Stimulated activated naive B cell treated with anti-CD40 and anti-IgM and Interleukin-4, amounts not matched to agents 10 μg/mL and 1 μg/mL and 100 μg/mL, for 72 hours (primary cell): ENCODE measurements at regions not wholly inside any gene's neighbourhood (a gene's known extent, or its start where the extent isn't known, plus 50 kb on each side); places are given as distances from the start of the nearest gene placed in this dataset.

ENCODE experiments used
- ATAC-seq, 2 donors: fragments of 150-1000 bp; cut with Tn5 transposase; replicated peaks; 2 replicates each; pipeline ENCODE4 v1.10.0; 2021; ENCODE audit warnings: moderate library complexity in 1 of 2
- DNase-seq: peaks from one replicate; pipeline ENCODE4 v3.0.0; 2021
- H3K27ac Mint-ChIP-seq: one replicate; pipeline ENCODE4 v1.8.0; 2022; ENCODE audit warnings: mild to moderate bottlenecking, mixed read lengths
- H3K27me3 Mint-ChIP-seq, 2 donors: one replicate each; pipeline ENCODE4 v1.8.0; 2022; ENCODE audit warnings: mixed read lengths in 2 of 2
- H3K36me3 Mint-ChIP-seq, 2 donors: one replicate each; pipeline ENCODE4 v1.8.0; 2022; ENCODE audit warnings: mixed read lengths in 2 of 2, mild to moderate bottlenecking in 1 of 2
- H3K4me1 Mint-ChIP-seq, 2 donors: one replicate each; pipeline ENCODE4 v1.8.0; 2022; ENCODE audit warnings: mixed read lengths in 2 of 2, mild to moderate bottlenecking in 1 of 2
- H3K4me3 Mint-ChIP-seq, 2 donors: one replicate each; pipeline ENCODE4 v1.8.0; 2022; ENCODE audit warnings: mild to moderate bottlenecking in 2 of 2, mixed read lengths in 2 of 2, moderate library complexity in 1 of 2
- H3K9me3 Mint-ChIP-seq, 2 donors: one replicate each; pipeline ENCODE4 v1.8.0; 2022; ENCODE audit warnings: mixed read lengths in 2 of 2, mild to moderate bottlenecking in 1 of 2

DNA sequence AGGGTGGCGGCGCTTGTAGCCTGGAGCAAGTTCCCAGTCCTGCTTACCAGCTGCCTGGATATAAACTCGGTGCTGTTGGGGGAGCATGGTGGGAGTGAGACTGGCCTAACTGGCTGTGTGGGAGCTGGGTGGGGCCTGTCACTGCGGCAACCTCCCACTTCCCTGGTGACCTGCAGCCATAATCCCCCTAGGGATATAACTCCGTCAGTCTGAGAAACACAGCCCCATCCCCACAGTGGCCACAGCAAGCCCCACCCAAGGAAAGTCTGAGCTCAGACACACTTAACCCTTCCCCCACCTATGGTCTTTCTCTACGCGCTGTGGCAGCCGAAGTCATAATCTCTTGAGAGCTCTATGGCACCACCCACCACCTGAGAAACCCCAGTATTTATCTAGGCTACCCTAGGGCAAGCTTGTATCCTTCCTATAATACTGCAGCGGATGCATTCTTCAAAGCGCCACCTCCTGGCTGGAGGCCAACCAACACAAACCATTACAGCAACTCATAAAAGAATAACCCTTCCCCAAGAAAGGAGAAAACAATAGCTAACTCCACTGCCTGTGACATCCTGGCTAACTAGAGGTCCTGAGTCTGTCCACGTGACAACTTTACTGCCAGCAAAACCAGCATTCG, 57.4 kb downstream of the ZNF648 start:
- Mint-ChIP-seq H3K4me3 (no peak overlapping the region), H3K9me3 (peaks cover 11 to 12% of the 10 kb centered on the region in 2 donors), H3K4me1 (no peaks in the 10 kb centered on the region), H3K36me3 (peaks cover 0 to 4% of the 10 kb centered on the region in 2 donors), H3K27ac (no peak overlapping the region), H3K27me3 (peaks cover 24 to 25% of the 10 kb centered on the region in 2 donors)
- ATAC-seq: no peak
- no peak for DNase-seq

DNA sequence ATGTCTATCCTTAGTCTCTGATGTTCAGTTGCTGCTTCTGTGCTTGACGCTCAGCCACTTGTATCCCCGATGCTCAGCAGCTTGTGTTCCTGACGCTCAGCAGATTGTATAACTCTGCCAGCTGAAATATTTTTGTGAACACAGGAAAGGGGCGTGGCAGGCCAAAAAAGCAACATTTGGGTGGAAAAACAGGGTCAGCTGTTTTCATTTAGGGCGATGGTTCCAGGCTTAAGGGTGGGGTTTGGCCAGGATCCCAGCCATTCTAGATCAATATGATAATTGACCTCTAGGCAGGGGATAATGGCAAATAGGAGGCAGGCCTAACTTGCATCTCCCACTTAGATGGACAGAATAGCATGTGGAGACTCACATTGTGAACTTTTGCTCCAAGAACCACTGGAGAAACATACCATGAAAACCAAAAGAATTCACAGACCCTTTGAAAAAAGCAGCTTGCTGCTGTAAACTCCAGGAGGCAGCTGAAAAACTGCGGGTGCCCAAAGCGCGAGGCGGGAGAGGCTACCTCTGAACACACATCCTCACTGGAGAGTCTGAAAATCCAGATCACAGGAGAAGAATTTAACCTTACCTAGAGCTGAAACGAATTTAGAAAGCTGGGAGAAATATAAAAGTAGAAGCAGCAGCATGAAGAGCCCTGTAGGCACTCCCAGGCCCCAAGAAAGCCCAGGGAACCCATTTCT, 58.3 kb downstream of the ZNF648 start:
- ATAC-seq: no peak
- H3K27ac Mint-ChIP-seq: no peak overlapping the region

DNA sequence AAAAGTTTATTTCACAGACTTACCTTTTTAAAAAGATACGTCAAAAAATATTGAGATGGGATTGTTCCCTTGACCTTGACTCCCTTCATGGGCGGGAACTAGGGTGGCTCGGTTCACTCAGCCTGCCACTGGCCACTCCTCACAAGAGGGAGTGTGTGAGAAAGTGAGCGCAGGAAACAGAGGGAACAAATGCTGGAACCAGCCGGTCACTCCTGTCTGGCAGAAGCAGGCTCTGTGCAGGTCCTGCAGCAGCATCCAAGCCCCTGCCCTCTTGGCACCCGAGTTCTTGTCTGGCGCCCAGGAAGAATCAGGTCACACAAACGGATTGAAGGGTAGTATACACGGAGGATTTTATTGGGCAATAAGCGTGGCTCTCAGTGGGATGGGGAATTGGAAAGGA, 58.9 kb downstream of the ZNF648 start:
- peaks cover 7 to 12% of the 10 kb centered on the region in 2 donors for H3K9me3 Mint-ChIP-seq
- H3K27me3 Mint-ChIP-seq: peaks cover 16 to 35% of the 10 kb centered on the region in 2 donors
- ATAC-seq: no peak
- no peak for DNase-seq
- no peak overlapping the region for H3K27ac Mint-ChIP-seq
- no peak overlapping the region for H3K4me3 Mint-ChIP-seq
- peaks cover 0 to 2% of the 10 kb centered on the region in 2 donors for H3K36me3 Mint-ChIP-seq
- H3K4me1 Mint-ChIP-seq: no peaks in the 10 kb centered on the region

More for the DNA sequence above, 58.3 kb downstream of the ZNF648 start:
- no peak for DNase-seq
- Mint-ChIP-seq H3K36me3 (peaks cover 0 to 4% of the 10 kb centered on the region in 2 donors), H3K4me1 (no peaks in the 10 kb centered on the region), H3K9me3 (peaks cover 9 to 12% of the 10 kb centered on the region in 2 donors), H3K27me3 (peaks cover 21 to 32% of the 10 kb centered on the region in 2 donors), H3K4me3 (no peak overlapping the region)

DNA sequence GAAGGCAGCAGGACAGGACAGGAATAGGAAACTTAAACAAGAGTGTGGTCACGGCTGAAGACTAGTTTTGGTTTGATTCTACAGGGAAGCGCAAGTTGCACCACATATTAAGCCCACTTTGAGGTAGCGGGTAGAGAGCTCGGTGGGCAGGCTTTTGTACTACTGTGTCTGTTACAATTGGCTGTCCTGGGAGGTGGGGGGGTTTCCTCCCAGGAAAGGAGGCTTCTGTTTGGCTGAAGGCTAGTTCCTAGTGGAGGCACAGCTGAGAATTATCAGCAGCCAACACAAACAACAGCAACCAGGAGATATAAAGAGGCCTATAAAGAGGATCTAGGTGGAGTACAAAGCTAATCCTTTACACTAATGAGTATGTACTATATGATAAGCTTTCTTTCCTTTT, 62.7 kb downstream of the ZNF648 start:
- H3K4me1 Mint-ChIP-seq: no peaks in the 10 kb centered on the region
- ATAC-seq (no peak), DNase-seq (no peak)
- peaks cover 16 to 33% of the 10 kb centered on the region in 2 donors for H3K27me3 Mint-ChIP-seq
- no peak overlapping the region for H3K4me3 Mint-ChIP-seq
- H3K9me3 Mint-ChIP-seq: peaks cover 0 to 1% of the 10 kb centered on the region in 2 donors
- no peaks in the 10 kb centered on the region for H3K36me3 Mint-ChIP-seq
- no peak overlapping the region for H3K27ac Mint-ChIP-seq

DNA sequence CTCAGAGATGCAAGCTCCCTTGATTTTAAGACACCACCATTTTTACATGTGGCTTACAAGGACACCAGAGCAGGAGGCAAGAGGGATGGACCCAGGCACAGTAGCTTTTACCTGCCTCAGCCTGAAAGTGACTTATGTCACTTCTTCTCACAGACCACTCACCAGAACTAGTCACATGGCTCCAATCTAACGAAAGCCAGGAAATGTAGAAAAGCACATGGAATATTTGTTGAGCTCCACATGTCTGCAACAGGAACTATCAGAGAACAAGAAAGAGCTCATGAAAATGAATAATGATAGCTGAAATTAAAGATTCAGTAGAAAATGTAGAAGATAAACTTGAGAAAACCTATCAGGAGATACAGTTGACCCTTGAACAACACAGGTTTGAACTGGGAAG, 69.4 kb downstream of the ZNF648 start:
- no peak overlapping the region for H3K4me3 Mint-ChIP-seq
- no peaks in the 10 kb centered on the region for H3K4me1 Mint-ChIP-seq
- H3K27me3 Mint-ChIP-seq: peaks cover under 1 to 7% of the 10 kb centered on the region in 2 donors
- H3K9me3 Mint-ChIP-seq: no peaks in the 10 kb centered on the region
- no peaks in the 10 kb centered on the region for H3K36me3 Mint-ChIP-seq
- DNase-seq (no peak), ATAC-seq (no peak)
- H3K27ac Mint-ChIP-seq: no peak overlapping the region

DNA sequence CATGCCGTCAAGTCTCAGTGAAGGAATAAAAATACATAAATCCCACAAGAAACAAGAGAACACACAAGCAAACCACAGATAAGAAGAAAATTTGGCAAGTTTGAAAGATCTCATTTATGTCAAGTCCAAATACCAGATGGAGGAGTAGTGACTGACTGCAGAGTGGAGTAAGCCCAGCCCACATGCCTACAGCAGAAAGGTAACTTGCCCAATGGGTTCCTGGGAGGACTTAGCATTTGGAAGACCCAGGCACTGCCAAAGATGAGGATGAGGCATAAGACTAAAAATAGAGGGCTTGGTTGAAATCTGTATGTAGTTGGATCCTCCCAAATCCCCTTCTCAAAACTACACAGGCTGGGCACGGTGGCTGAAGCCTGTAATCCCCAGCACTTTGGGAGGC, 70.8 kb downstream of the ZNF648 start:
- ATAC-seq (no peak), DNase-seq (no peak)
- peaks cover 14 to 19% of the 10 kb centered on the region in 2 donors for H3K27me3 Mint-ChIP-seq
- no peaks in the 10 kb centered on the region for H3K4me1 Mint-ChIP-seq
- no peak overlapping the region for H3K4me3 Mint-ChIP-seq
- no peaks in the 10 kb centered on the region for H3K36me3 Mint-ChIP-seq
- no peaks in the 10 kb centered on the region for H3K9me3 Mint-ChIP-seq
- no peak overlapping the region for H3K27ac Mint-ChIP-seq

DNA sequence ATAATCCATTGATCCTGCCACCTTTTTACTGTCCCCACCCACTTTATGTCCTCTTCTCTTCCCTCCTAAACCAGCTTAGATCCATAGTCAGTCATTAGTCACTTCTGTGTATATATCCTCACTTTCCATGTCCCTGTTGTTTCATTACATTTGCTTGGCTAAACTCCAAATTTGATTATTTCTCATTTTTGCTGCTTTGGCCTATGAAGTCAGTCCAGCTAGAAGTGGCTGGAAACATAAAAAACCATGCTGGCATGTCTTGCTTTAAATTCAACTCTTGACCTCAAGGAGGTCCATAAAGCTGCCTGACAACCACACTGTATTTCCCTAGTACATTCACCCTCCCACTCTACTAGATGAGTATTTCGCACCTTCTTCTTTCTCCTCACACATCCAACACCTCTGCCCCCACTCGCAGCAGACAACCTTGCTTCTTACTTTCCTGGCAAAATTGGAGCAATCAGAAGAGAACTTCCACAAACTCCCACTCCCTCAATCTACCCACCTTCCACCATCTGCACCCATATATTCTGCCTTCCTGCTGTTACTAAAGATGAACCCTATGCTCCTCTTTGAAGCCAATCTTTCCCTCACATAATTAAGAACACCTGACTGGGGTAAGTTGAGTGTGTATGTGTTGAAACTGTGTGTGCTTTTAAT, 72.1 kb downstream of the ZNF648 start:
- H3K4me3 Mint-ChIP-seq: no peak overlapping the region
- H3K9me3 Mint-ChIP-seq: no peaks in the 10 kb centered on the region
- ATAC-seq (no peak), DNase-seq (no peak)
- H3K36me3 Mint-ChIP-seq: no peaks in the 10 kb centered on the region
- H3K4me1 Mint-ChIP-seq: no peaks in the 10 kb centered on the region
- H3K27me3 Mint-ChIP-seq: peaks cover 18 to 25% of the 10 kb centered on the region in 2 donors
- no peak overlapping the region for H3K27ac Mint-ChIP-seq

DNA sequence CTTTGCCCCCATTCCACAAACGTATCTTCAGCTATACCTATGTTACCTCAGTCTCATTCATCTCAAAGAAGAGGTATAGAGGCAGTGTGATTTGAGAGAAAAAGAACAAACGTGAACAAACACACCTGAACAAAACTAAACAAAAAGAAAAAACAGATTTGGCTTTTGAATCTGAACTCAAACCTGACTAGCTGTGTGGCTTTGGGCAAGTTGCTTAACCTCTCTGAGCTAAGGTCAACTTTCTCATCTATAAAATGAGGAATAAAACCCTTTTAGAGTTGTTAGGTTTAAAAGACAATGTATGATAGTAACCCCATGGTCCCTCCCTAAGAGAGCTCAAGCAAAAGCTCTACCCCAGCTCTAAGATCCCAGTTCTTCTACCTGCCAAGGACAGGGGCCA, 73.5 kb downstream of the ZNF648 start:
- no peak overlapping the region for H3K4me3 Mint-ChIP-seq
- H3K27me3 Mint-ChIP-seq: peaks cover 18 to 25% of the 10 kb centered on the region in 2 donors
- H3K36me3 Mint-ChIP-seq: no peaks in the 10 kb centered on the region
- ATAC-seq: no peak
- no peaks in the 10 kb centered on the region for H3K9me3 Mint-ChIP-seq
- DNase-seq: no peak
- no peaks in the 10 kb centered on the region for H3K4me1 Mint-ChIP-seq
- no peak overlapping the region for H3K27ac Mint-ChIP-seq

DNA sequence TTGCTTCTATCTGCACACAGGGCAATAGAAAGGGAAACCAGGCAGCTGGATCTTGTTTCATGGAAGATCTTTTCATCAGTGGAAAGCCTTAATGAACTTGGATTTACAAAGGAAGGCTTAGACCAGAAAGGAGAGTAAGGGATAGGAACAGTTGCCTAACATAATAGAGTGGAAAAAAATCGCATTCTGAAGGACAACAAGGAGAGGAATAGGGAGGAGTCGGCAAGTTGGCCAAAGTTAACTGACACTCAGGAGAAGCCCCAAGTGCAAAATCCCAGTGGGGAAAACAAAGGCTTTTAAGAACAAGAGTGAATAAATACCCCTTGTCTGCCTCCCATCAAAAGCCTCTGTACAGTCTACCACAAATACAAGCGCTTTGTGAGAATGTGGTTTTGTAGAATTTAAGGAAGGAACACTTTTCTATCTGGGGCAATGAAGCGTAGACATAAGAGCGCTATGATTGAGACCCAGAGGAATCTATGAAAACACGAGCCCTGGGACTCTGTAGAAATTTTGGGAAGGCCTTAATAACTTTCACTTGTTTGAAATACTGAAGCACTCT, 74.1 kb downstream of the ZNF648 start:
- Mint-ChIP-seq H3K4me1 (no peaks in the 10 kb centered on the region), H3K27me3 (peaks cover 18 to 25% of the 10 kb centered on the region in 2 donors), H3K9me3 (no peaks in the 10 kb centered on the region), H3K36me3 (no peaks in the 10 kb centered on the region), H3K4me3 (no peak overlapping the region), H3K27ac (no peak overlapping the region)
- DNase-seq: no peak
- ATAC-seq: no peak

DNA sequence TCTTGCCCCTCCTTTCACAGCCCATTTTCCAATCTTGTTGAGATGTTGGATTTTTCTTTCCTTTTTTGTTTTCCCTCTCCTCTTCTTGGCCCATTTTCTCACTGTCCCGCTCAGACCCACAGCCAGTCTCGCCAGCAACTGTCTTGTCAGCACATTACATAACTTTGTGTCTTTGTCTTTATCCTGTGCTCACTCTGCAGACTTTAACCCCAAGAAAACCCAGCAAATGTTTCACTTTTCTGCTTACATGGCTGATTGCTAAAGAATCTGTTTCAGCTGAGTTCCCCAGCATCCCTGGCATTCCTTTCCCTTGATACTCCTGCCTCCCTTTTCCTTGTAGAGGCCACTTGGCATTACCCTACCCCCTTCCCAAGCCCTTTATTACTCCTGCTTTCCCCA, 74.6 kb downstream of the ZNF648 start:
- Mint-ChIP-seq H3K4me1 (no peaks in the 10 kb centered on the region), H3K9me3 (no peaks in the 10 kb centered on the region), H3K36me3 (no peaks in the 10 kb centered on the region), H3K4me3 (no peak overlapping the region), H3K27ac (no peak overlapping the region), H3K27me3 (peaks cover 18 to 25% of the 10 kb centered on the region in 2 donors)
- no peak for ATAC-seq
- DNase-seq: no peak

DNA sequence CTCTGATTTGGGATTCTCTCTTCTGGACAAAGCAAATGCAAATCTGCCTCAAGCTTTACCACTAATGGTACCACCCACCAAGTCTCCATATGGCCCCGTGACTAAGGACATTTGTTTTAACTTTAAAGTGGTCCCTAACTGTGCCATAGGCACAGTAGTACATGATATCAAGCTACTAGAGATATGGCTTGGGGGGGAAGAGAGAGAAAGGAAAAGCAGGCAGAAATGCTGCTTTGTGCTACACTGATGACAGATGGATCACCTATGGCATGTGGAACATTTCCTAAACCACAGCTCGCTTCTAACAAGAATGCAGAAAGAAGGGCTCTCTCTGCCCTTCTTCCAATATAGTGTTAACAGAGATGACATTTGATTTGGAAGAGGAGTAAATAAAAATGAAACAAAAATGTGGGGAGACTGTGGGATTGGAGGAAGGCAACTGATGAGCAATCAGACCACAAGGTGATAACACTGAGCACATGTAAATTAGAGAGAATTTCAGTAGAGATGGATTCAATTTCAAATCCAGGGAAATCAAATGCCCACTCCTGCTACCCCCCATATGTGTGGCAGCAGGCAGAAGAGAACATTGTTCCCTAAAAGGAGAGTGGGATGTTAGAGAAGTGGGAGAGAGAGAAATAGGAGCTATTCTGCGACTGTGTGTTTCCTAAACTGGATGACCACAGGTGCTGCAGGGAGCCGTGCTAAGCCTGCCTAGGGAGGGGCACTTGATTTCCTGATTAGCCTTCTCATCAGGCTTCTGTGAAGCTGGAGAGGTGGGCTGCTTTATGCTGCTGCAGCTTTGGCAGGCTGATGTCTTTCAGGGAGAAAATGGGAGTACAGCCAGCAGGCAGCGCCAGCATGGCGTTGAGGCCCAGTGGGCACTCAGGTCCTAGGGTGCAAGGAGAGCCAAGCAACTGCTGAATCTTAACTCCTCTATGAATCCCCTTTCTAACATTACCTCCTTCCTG, 75.3 kb downstream of the ZNF648 start:
- Mint-ChIP-seq H3K9me3 (no peaks in the 10 kb centered on the region), H3K27ac (no peak overlapping the region), H3K4me1 (no peaks in the 10 kb centered on the region), H3K4me3 (no peak overlapping the region), H3K36me3 (no peaks in the 10 kb centered on the region), H3K27me3 (peaks cover 18 to 25% of the 10 kb centered on the region in 2 donors)
- DNase-seq (no peak), ATAC-seq (no peak)

DNA sequence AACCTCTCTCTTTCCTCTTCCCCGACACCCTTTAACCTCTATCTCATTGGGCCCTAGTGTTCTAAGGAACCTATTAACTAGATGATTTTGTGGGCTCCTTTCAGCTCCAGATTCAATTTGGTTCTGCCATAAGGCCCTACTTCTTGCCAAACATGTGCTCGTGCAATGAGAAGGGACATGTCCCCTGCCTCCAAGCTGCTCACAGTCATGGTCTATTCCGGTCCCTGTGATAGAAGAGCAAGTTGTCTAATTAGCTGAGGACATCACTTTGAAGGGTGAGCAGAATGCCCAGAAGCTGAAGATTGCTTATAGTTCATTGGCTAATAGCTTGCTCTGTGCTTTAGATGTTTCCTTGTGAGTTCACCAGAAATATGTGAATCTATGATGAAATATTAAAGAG, 76.2 kb downstream of the ZNF648 start:
- no peaks in the 10 kb centered on the region for H3K4me1 Mint-ChIP-seq
- H3K27me3 Mint-ChIP-seq: peaks cover 18 to 25% of the 10 kb centered on the region in 2 donors
- no peak for DNase-seq
- no peaks in the 10 kb centered on the region for H3K36me3 Mint-ChIP-seq
- H3K9me3 Mint-ChIP-seq: no peaks in the 10 kb centered on the region
- H3K27ac Mint-ChIP-seq: no peak overlapping the region
- H3K4me3 Mint-ChIP-seq: no peak overlapping the region
- ATAC-seq: no peak

DNA sequence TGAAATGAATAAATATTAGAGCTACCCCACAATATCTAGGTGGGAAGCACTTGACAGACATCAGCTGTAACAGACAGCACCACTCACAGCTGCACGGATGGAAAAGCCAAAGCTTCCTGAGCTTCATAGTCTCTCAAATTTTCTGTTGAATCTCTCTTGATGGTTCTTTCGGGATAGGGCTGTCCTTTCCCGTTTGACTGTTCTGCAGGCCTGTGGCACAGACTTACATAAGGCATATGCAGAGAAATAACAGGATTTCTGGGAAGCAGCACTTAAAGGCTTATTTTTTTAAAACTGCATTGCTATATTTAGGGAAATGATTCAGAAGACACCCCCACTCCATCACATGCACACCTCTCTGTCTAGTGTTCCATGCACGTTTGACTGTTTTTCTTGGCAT, 77.5 kb downstream of the ZNF648 start:
- Mint-ChIP-seq H3K9me3 (peaks cover 1 to 5% of the 10 kb centered on the region in 2 donors), H3K27ac (no peak overlapping the region), H3K27me3 (peaks cover 24 to 25% of the 10 kb centered on the region in 2 donors)

DNA sequence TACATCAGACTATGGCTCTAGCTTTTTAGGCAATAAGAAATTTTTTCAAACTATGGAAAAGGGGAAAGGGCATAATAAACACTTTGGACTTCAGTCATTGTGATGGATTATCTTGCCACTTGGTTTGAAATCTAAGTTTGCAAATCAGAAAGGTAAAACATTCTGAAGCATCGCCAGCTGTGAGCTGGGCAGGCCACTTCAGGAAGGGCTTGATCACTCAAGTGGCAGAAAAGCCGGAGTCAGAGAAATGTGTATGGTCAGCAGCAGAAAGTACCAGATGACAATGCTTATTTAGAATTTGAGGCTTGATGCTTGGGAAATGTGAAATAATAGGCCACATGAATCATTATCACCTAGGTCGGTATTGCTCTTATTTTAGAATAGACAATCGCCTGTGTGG, 79.7 kb downstream of the ZNF648 start:
- Mint-ChIP-seq H3K27me3 (peaks cover 20 to 30% of the 10 kb centered on the region in 2 donors), H3K9me3 (peaks cover 4 to 11% of the 10 kb centered on the region in 2 donors), H3K4me1 (no peaks in the 10 kb centered on the region), H3K27ac (no peak overlapping the region), H3K4me3 (no peak overlapping the region), H3K36me3 (no peaks in the 10 kb centered on the region)
- no peak for ATAC-seq
- DNase-seq: no peak

More for the DNA sequence above, 77.5 kb downstream of the ZNF648 start:
- Mint-ChIP-seq H3K4me3 (no peak overlapping the region), H3K36me3 (no peaks in the 10 kb centered on the region), H3K4me1 (no peaks in the 10 kb centered on the region)
- ATAC-seq (no peak), DNase-seq (no peak)
